DMS79 treated with DMSO at 0.1 percent for 48 hours (cell line): ENCODE measurements at regions not wholly inside any gene's neighbourhood (a gene's known extent, or its start where the extent isn't known, plus 50 kb on each side); places are given as distances from the start of the nearest gene placed in this dataset.

Experiments used
- DNase-seq: peaks from one replicate; lab custom pipeline; 2025; lab: John Stamatoyannopoulos, UW

GRCh38 chr2:150319085-150319484 is 168.4 kb downstream of the RND3 start:
- no peak for DNase-seq

- no peak for DNase-seq
These were observed 175.2 kb downstream of the RND3 start for GRCh38 chr2:150312271-150312670.

GRCh38 chr2:150309311-150310080 is 178.0 kb downstream of the RND3 start:
- DNase-seq = no peak

- no peak for DNase-seq
These were observed 180.2 kb downstream of the RND3 start for GRCh38 chr2:150307258-150307657.

GRCh38 chr2:150303281-150303680 is 184.2 kb downstream of the RND3 start:
- DNase-seq = no peak

- DNase-seq = no peak
These were observed 188.7 kb downstream of the RND3 start for GRCh38 chr2:150298571-150299305.

GRCh38 chr2:150296770-150297546 is 190.5 kb downstream of the RND3 start:
- no peak for DNase-seq

- DNase-seq = no peak
These were observed 191.9 kb downstream of the RND3 start for GRCh38 chr2:150295544-150295943.

- no peak for DNase-seq
These were observed 193.7 kb downstream of the RND3 start for GRCh38 chr2:150293771-150294170.

- no peak for DNase-seq
These were observed 194.7 kb downstream of the RND3 start for GRCh38 chr2:150292807-150293206.

- no peak for DNase-seq
These were observed 195.3 kb downstream of the RND3 start for GRCh38 chr2:150292192-150292591.

GRCh38 chr2:150286730-150287362 is 200.6 kb downstream of the RND3 start:
- DNase-seq = no peak

- DNase-seq = no peak
These were observed 203.4 kb downstream of the RND3 start for GRCh38 chr2:150284116-150284515.

GRCh38 chr2:150282771-150283371 is 204.6 kb downstream of the RND3 start:
- DNase-seq = no peak

- no peak for DNase-seq
These were observed 205.1 kb downstream of the RND3 start for GRCh38 chr2:150282357-150282756.

GRCh38 chr2:150280231-150280630 is 207.2 kb downstream of the RND3 start:
- no peak for DNase-seq

GRCh38 chr2:150279686-150280085 is 207.8 kb downstream of the RND3 start:
- DNase-seq = no peak

- no peak for DNase-seq
These were observed 210.7 kb downstream of the RND3 start for GRCh38 chr2:150276737-150277136.

- no peak for DNase-seq
These were observed 213.4 kb downstream of the RND3 start for GRCh38 chr2:150274108-150274507.

GRCh38 chr2:150271952-150272802 is 215.3 kb downstream of the RND3 start:
- no peak for DNase-seq
